Renal cortex interstitium (tissue), 11 donors: ENCODE measurements at regions not wholly inside any gene's neighbourhood (a gene's known extent, or its start where the extent isn't known, plus 50 kb on each side); places are given as distances from the start of the nearest gene placed in this dataset.
"Not testable (repeated sequence)": the region's sequence is repeated elsewhere in the genome, so short reads cannot be mapped to it uniquely, and the experiment has no call there.

Experiments
- DNase-seq, 11 donors: peaks; one replicate each; pipeline ENCODE4 v3.0.0-alpha.2; 2013; ENCODE audit warnings: low read depth in 9 of 11, low spot score in 4 of 11; ENCODE audit errors: extremely low read depth in 1 of 11

- not testable (repeated sequence) for DNase-seq
Observed at GRCh38 chr10:78444741-78445140, 411.1 kb downstream of the RPS24 start.

- no peak for DNase-seq
Observed at GRCh38 chr10:78445308-78445707, 411.6 kb downstream of the RPS24 start.

GRCh38 chr10:78448470-78448869 lies 414.8 kb downstream of the RPS24 start:
- DNase-seq = no peak

GRCh38 chr10:78448994-78449418 lies 415.3 kb downstream of the RPS24 start:
- DNase-seq = no peak

- DNase-seq = no peak
Observed at GRCh38 chr10:78449554-78449953, 415.9 kb downstream of the RPS24 start.

GRCh38 chr10:78450239-78450638 lies 416.6 kb downstream of the RPS24 start:
- no peak for DNase-seq

- no peak for DNase-seq
Observed at GRCh38 chr10:78450807-78451485, 417.3 kb downstream of the RPS24 start.

GRCh38 chr10:78451592-78451991 lies 417.9 kb downstream of the RPS24 start:
- no peak for DNase-seq

- no peak for DNase-seq
Observed at GRCh38 chr10:78454123-78454645, 420.5 kb downstream of the RPS24 start.

GRCh38 chr10:78455236-78455635 lies 421.6 kb downstream of the RPS24 start:
- no peak for DNase-seq

GRCh38 chr10:78455811-78456210 lies 422.1 kb downstream of the RPS24 start:
- DNase-seq = no peak

GRCh38 chr10:78456649-78457400 lies 423.2 kb downstream of the RPS24 start:
- DNase-seq = no peak

GRCh38 chr10:78457804-78458482 lies 424.3 kb downstream of the RPS24 start:
- no peak for DNase-seq

GRCh38 chr10:78458983-78459638 lies 425.4 kb downstream of the RPS24 start:
- DNase-seq = no peak

- no peak for DNase-seq
Observed at GRCh38 chr10:78459639-78460037, 426.0 kb downstream of the RPS24 start.

GRCh38 chr10:78460204-78460603 lies 426.5 kb downstream of the RPS24 start:
- DNase-seq = no peak

- no peak for DNase-seq
Observed at GRCh38 chr10:78461333-78461732, 427.7 kb downstream of the RPS24 start.

- peak in 1 of 11 donors; percentile 38 for DNase-seq
Observed at GRCh38 chr10:78462176-78462575, 428.5 kb downstream of the RPS24 start.

- no peak for DNase-seq
Observed at GRCh38 chr10:78462726-78463228, 429.1 kb downstream of the RPS24 start.
